Hepatocyte (in vitro differentiated cells): ENCODE measurements at regions not wholly inside any gene's neighbourhood (a gene's known extent, or its start where the extent isn't known, plus 50 kb on each side); places are given as distances from the start of the nearest gene placed in this dataset.
"Not testable (repeated sequence)": the region's sequence is repeated elsewhere in the genome, so short reads cannot be mapped to it uniquely, and the experiment has no call there.

Source experiments
- DNase-seq: peaks from one replicate; pipeline ENCODE4 v3.0.0-alpha.2; 2016; ENCODE audit warnings: low spot score
- H2AFZ ChIP-seq: fragments of 200-600 bp; sonication (generic); 2 replicates; pipeline ENCODE4 v1.6.0; 2016; ENCODE audit warnings: antibody characterized with exemption, mild to moderate bottlenecking
- H3K27ac ChIP-seq: fragments of 200-600 bp; sonication (generic); 2 replicates; pipeline ENCODE4 v1.5.1; 2016; ENCODE audit warnings: mild to moderate bottlenecking
- H3K27me3 ChIP-seq: fragments of 200-600 bp; sonication (generic); 2 replicates; pipeline ENCODE4 v1.6.1; 2016
- H3K36me3 ChIP-seq: fragments of 200-600 bp; sonication (generic); replicated peaks from 2 replicates; pipeline ENCODE4 v1.5.1; 2016; ENCODE audit warnings: low read depth; ENCODE audit not compliant: insufficient read depth
- H3K4me1 ChIP-seq: fragments of 200-600 bp; sonication (generic); 2 replicates; pipeline ENCODE4 v1.5.1; 2016; ENCODE audit warnings: mild to moderate bottlenecking, moderate library complexity; ENCODE audit not compliant: insufficient read depth
- H3K4me2 ChIP-seq: fragments of 200-600 bp; sonication (generic); 2 replicates; pipeline ENCODE4 v1.6.0; 2016
- H3K4me3 ChIP-seq: fragments of 200-600 bp; sonication (generic); 2 replicates; pipeline ENCODE4 v1.5.1; 2016; ENCODE audit warnings: mild to moderate bottlenecking
- H3K79me2 ChIP-seq: fragments of 200-600 bp; sonication (generic); 2 replicates; pipeline ENCODE4 v1.6.0; 2017; ENCODE audit warnings: mild to moderate bottlenecking
- H3K9me2 ChIP-seq: fragments of 200-600 bp; sonication (generic); replicated peaks from 2 replicates; pipeline ENCODE4 v1.6.0; 2017; ENCODE audit warnings: mild to moderate bottlenecking; ENCODE audit not compliant: insufficient read depth
- H3K9me3 ChIP-seq: fragments of 200-600 bp; sonication (generic); 2 replicates; pipeline ENCODE4 v1.5.1; 2016; ENCODE audit warnings: low read depth, mild to moderate bottlenecking
- H4K20me1 ChIP-seq: fragments of 200-600 bp; sonication (generic); 2 replicates; pipeline ENCODE4 v1.6.0; 2016; ENCODE audit warnings: mild to moderate bottlenecking; ENCODE audit not compliant: insufficient read depth, poor library complexity, severe bottlenecking
- CTCF ChIP-seq: fragments of 200-600 bp; sonication (generic); IDR thresholded peaks from 2 replicates; pipeline ENCODE4 v1.5.1; 2016; ENCODE audit warnings: antibody characterized with exemption, mild to moderate bottlenecking; ENCODE audit not compliant: poor library complexity
- EZH2 ChIP-seq: fragments of 200-600 bp; sonication (generic); IDR thresholded peaks from 2 replicates; pipeline ENCODE4 v1.6.1; 2016; ENCODE audit warnings: antibody characterized with exemption, mild to moderate bottlenecking, borderline replicate concordance
- EZH2phosphoT487 ChIP-seq: fragments of 200-600 bp; sonication (generic); IDR thresholded peaks from one replicate; pipeline ENCODE4 v1.6.1; 2018; ENCODE audit warnings: antibody characterized with exemption, mild to moderate bottlenecking, low read depth, moderate library complexity; ENCODE audit not compliant: unreplicated experiment, severe bottlenecking
- WGBS: methylation state at CpG from one replicate; pipeline ENCODE4 v1.1.6; 2016; ENCODE audit warnings: low lambda C conversion rate; ENCODE audit errors: missing lambda C conversion rate; 5-methylcytosine and 5-hydroxymethylcytosine counted together

DNA sequence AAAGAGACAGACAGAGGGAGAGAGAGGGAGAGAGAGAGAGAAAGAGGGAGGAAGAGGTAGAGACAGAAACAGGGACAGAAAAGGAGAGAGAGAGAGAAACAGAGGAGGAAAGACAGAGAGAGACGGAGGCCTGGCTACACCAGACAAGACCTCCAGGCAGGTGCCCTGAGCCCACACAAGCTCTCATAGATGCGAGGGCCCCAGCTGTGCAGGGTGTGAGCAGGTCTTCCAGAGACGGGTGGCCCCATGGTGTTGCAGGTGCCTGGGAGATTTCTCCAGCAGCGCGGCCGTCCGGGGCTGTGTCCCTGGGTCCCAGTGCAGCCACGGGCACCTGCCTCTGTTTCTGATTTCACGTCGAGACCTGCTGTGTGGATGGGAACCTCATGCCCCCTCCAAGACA is 253.0 kb downstream of the SHOX start:
- 72% methylated on average over 10 of the region's 10 CpGs for WGBS
- no peaks in the 10 kb centered on the region for H4K20me1 ChIP-seq
- no peaks in the 10 kb centered on the region for H3K79me2 ChIP-seq
- no peak overlapping the region for H2AFZ ChIP-seq
- no peak overlapping the region for H3K4me2 ChIP-seq
- peaks cover 4% of the 10 kb centered on the region for H3K9me3 ChIP-seq
- no peaks in the 10 kb centered on the region for H3K36me3 ChIP-seq
- peaks cover 3% of the 10 kb centered on the region for H3K27me3 ChIP-seq
- no peak for DNase-seq
- H3K9me2 ChIP-seq, result no peaks in the 10 kb centered on the region
- H3K4me1 ChIP-seq, result no peaks in the 10 kb centered on the region
- H3K27ac ChIP-seq, result no peak overlapping the region
- H3K4me3 ChIP-seq, result no peak overlapping the region
- TF ChIP-seq EZH2 (no peak), CTCF (no peak), EZH2phosphoT487 (no peak)

GRCh38 chrX:879756-880698 is 249.4 kb downstream of the SHOX start:
- 59% methylated on average over 11 of the region's 11 CpGs for WGBS

DNA sequence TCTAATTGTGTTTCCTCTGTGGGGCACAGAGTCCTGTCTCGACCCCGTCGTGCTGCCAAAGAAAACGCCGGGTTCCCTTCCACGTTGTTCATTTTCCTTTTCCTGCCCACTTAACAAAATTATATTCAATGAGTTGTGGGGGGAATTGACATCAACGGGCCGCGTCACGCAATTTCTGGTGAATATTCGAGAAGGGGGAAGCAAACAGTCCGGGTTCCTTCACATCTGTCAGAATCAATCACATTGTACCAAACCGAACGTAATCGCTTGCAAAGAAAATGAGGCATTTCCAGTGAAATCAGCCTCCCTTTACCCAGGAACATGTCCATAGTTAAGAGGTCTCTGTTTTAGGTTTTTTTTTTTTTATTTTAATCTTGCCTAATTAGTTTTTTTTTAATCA is 243.5 kb downstream of the SHOX start:
- H3K27ac ChIP-seq, result no peak overlapping the region
- no peak overlapping the region for H2AFZ ChIP-seq
- H3K4me1 ChIP-seq, result no peaks in the 10 kb centered on the region
- H3K4me2 ChIP-seq, result no peak overlapping the region
- no peaks in the 10 kb centered on the region for H3K27me3 ChIP-seq
- no peak for TF ChIP-seq CTCF
- no peak overlapping the region for H3K4me3 ChIP-seq
- no peaks in the 10 kb centered on the region for H4K20me1 ChIP-seq
- WGBS, result 94% methylated on average over 15 of the region's 15 CpGs
- no peak for DNase-seq
- no peaks in the 10 kb centered on the region for H3K79me2 ChIP-seq
- H3K9me3 ChIP-seq, result no peaks in the 10 kb centered on the region
- no peaks in the 10 kb centered on the region for H3K9me2 ChIP-seq
- no peaks in the 10 kb centered on the region for H3K36me3 ChIP-seq

More at GRCh38 chrX:879756-880698, 249.4 kb downstream of the SHOX start:
- not testable (repeated sequence) for H3K36me3 ChIP-seq, H3K4me1 ChIP-seq, H3K27me3 ChIP-seq, H3K4me3 ChIP-seq, H3K9me3 ChIP-seq, H3K9me2 ChIP-seq, H4K20me1 ChIP-seq, DNase-seq, H2AFZ ChIP-seq, H3K4me2 ChIP-seq, H3K79me2 ChIP-seq, H3K27ac ChIP-seq

- TF ChIP-seq EZH2 (no peak), CTCF (no peak), EZH2phosphoT487 (no peak)
- no peak for DNase-seq
- no peaks in the 10 kb centered on the region for H3K9me2 ChIP-seq
- H3K27ac ChIP-seq, result no peak overlapping the region
- no peaks in the 10 kb centered on the region for H3K27me3 ChIP-seq
- no peak overlapping the region for H3K4me3 ChIP-seq
- H4K20me1 ChIP-seq, result no peaks in the 10 kb centered on the region
- no peaks in the 10 kb centered on the region for H3K4me1 ChIP-seq
- H3K36me3 ChIP-seq, result no peaks in the 10 kb centered on the region
- H3K4me2 ChIP-seq, result no peak overlapping the region
- 90% methylated on average over 7 of the region's 7 CpGs for WGBS
- H2AFZ ChIP-seq, result no peak overlapping the region
- no peaks in the 10 kb centered on the region for H3K79me2 ChIP-seq
- H3K9me3 ChIP-seq, result no peaks in the 10 kb centered on the region
These were observed 242.4 kb downstream of the SHOX start for GRCh38 chrX:873016-873415.
